Liver (tissue), 8 donors: ENCODE measurements at regions not wholly inside any gene's neighbourhood (a gene's known extent, or its start where the extent isn't known, plus 50 kb on each side); places are given as distances from the start of the nearest gene placed in this dataset.
"Not testable (repeated sequence)": the region's sequence is repeated elsewhere in the genome, so short reads cannot be mapped to it uniquely, and the experiment has no call there.

Experiments used
- DNase-seq: peaks from one replicate; pipeline ENCODE4 v3.0.0-alpha.2; 2017; ENCODE audit warnings: low spot score
- H3K27ac ChIP-seq, 2 donors: one replicate each; pipeline ENCODE4 v1.7.0; 2013; ENCODE audit warnings: inconsistent platforms in 2 of 2, low read length in 2 of 2, control low read depth in 1 of 2, low read depth in 1 of 2, mild to moderate bottlenecking in 1 of 2
- H3K27me3 ChIP-seq, 4 donors: one replicate each; pipeline versions ENCODE4 v1.6.1 to v1.7.0; 2013; ENCODE audit warnings: low read length in 3 of 4, inconsistent platforms in 1 of 4, mild to moderate bottlenecking in 1 of 4, moderate library complexity in 1 of 4; ENCODE audit not compliant: control insufficient read depth in 4 of 4, insufficient read depth in 4 of 4
- H3K36me3 ChIP-seq, 4 donors: one replicate each; pipeline versions ENCODE4 v1.6.1 to v1.7.0; 2013; ENCODE audit warnings: low read length in 3 of 4, mild to moderate bottlenecking in 3 of 4, low read depth in 1 of 4, moderate library complexity in 1 of 4; ENCODE audit not compliant: control insufficient read depth in 4 of 4, insufficient read depth in 3 of 4
- H3K4me1 ChIP-seq, 4 donors: one replicate each; pipeline versions ENCODE4 v1.6.1 to v1.7.0; 2013; ENCODE audit warnings: low read length in 3 of 4, mild to moderate bottlenecking in 3 of 4, moderate library complexity in 1 of 4; ENCODE audit not compliant: control insufficient read depth in 4 of 4, insufficient read depth in 4 of 4
- H3K4me3 ChIP-seq, 3 donors: one replicate each; pipeline versions ENCODE4 v1.6.1 to v1.7.0; 2013; ENCODE audit warnings: low read length in 3 of 3, control low read depth in 1 of 3, low read depth in 1 of 3, mild to moderate bottlenecking in 1 of 3
- H3K9ac ChIP-seq, 2 donors: one replicate each; pipeline ENCODE4 v1.7.0; 2013; ENCODE audit warnings: low read length in 2 of 2, mild to moderate bottlenecking in 2 of 2, moderate library complexity in 2 of 2, control low read depth in 1 of 2, low read depth in 1 of 2
- H3K9me3 ChIP-seq, 4 donors: one replicate each; pipeline versions ENCODE4 v1.6.1 to v1.7.0; 2013; ENCODE audit warnings: low read length in 3 of 4; ENCODE audit not compliant: control insufficient read depth in 4 of 4
- EGR1 ChIP-seq, 2 donors: IDR thresholded peaks; 2 replicates each; pipeline ENCODE4 v1.6.1; 2016 to 2018; ENCODE audit warnings: antibody characterized with exemption in 2 of 2, low read depth in 2 of 2
- FOXA1 ChIP-seq: IDR thresholded peaks from 2 replicates; pipeline ENCODE4 v1.6.1; 2016; ENCODE audit warnings: antibody characterized with exemption
- FOXA2 ChIP-seq: IDR thresholded peaks from 2 replicates; pipeline ENCODE4 v1.6.1; 2016; ENCODE audit warnings: antibody characterized with exemption
- GABPA ChIP-seq, 2 donors: IDR thresholded peaks in 1 of 2; conservative IDR thresholded peaks in 1 of 2; 2 replicates each; pipeline ENCODE4 v1.6.1; 2016; ENCODE audit warnings: antibody characterized with exemption in 2 of 2, mild to moderate bottlenecking in 1 of 2, moderate library complexity in 1 of 2
- JUND ChIP-seq, 2 donors: IDR thresholded peaks; 2 replicates each; pipeline ENCODE4 v1.6.1; 2016; ENCODE audit warnings: antibody characterized with exemption in 2 of 2
- NR2F2 ChIP-seq: IDR thresholded peaks from 2 replicates; pipeline ENCODE4 v1.6.1; 2016; ENCODE audit warnings: antibody characterized with exemption
- RAD21 ChIP-seq, 2 donors: IDR thresholded peaks; 2 replicates each; pipeline ENCODE4 v1.6.1; 2016; ENCODE audit warnings: antibody characterized with exemption in 2 of 2, mild to moderate bottlenecking in 2 of 2
- REST ChIP-seq: IDR thresholded peaks from 2 replicates; pipeline ENCODE4 v1.6.1; 2016; ENCODE audit warnings: antibody characterized with exemption, mild to moderate bottlenecking
- RXRA ChIP-seq, 2 donors: IDR thresholded peaks; 2 replicates each; pipeline ENCODE4 v1.6.1; 2017 to 2018; ENCODE audit warnings: antibody characterized with exemption in 2 of 2, mild to moderate bottlenecking in 1 of 2
- SP1 ChIP-seq: IDR thresholded peaks from 2 replicates; pipeline ENCODE4 v1.6.1; 2018; ENCODE audit warnings: antibody characterized with exemption, mild to moderate bottlenecking
- TAF1 ChIP-seq: conservative IDR thresholded peaks from 2 replicates; pipeline ENCODE4 v1.6.1; 2016; ENCODE audit warnings: antibody characterized with exemption, mild to moderate bottlenecking
- YY1 ChIP-seq: IDR thresholded peaks from 2 replicates; pipeline ENCODE4 v1.6.1; 2016; ENCODE audit warnings: antibody characterized with exemption, mild to moderate bottlenecking
- WGBS: extraction: QIAGEN DNeasy Blood & Tissue Kit; methylation state at CpG from one replicate; pipeline ENCODE4 v1.1.7; 2013; 5-methylcytosine and 5-hydroxymethylcytosine counted together
- TF ChIP-seq, protein P1 (sequence below): IDR thresholded peaks from 2 replicates; pipeline ENCODE4 v1.6.1; 2016; ENCODE audit warnings: antibody characterized with exemption
- TF ChIP-seq, protein P2 (sequence below): IDR thresholded peaks from 2 replicates; pipeline ENCODE4 v1.6.1; 2016; ENCODE audit warnings: antibody characterized with exemption
- TF ChIP-seq, protein P3 (sequence below): fragments of 150-350 bp; IDR thresholded peaks from 2 replicates; pipeline ENCODE4 v1.5.1; 2017; ENCODE audit warnings: improper control_type of control experiment, low read depth, low read length; ENCODE audit not compliant: missing input control
- TF ChIP-seq, protein P4 (sequence below): IDR thresholded peaks from 2 replicates; pipeline ENCODE4 v1.6.1; 2016; ENCODE audit warnings: antibody characterized with exemption
- donor health status: healthy.
- donor health status: healthy.
- donor health status: healthy.
- donor health status: healthy.
- donor health status: healthy.

- 58% methylated on average over 1 of the region's 1 CpG for WGBS
- H3K9me3 ChIP-seq, H3K36me3 ChIP-seq, H3K4me3 ChIP-seq, DNase-seq, H3K27me3 ChIP-seq, H3K9ac ChIP-seq, H3K27ac ChIP-seq, H3K4me1 ChIP-seq: not testable (repeated sequence)
Observed at GRCh38 chr10:95137990-95138625, 55.9 kb upstream of the ACSM6 start.

DNA sequence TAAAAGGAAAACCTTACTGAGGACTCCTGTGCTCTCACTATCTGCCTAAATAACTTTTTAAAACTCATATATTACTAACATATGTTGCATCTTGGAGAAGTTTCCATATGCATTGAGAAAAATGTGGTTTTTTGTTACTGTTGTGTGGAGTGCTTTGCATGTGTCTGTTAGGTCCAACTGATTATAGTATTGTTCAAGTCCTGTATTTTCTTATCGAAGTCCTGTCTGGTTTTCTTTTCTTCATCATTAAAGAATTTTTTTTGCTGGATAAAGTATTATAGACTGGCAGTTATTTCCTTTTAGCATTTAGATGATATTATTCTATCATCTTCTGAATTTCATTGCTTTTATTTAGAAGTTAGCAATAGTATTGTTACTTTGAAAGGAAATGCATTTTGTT is 59.5 kb upstream of the ACSM6 start:
- no peak overlapping the region for H3K4me3 ChIP-seq
- H3K4me1 ChIP-seq, result peaks cover 0 to 18% (median 6%) of the 10 kb centered on the region in 4 donors
- no peaks in the 10 kb centered on the region for H3K36me3 ChIP-seq
- H3K9me3 ChIP-seq, result peaks cover 0 to 2% (median under 1%) of the 10 kb centered on the region in 4 donors
- TF ChIP-seq JUND (IDR thresholded peaks at IDR 0.05) (no peak), REST (no peak), NR2F2 (no peak), TAF1 (no peak), YY1 (no peak), RXRA (IDR thresholded peaks at IDR 0.05) (no peak), GABPA (IDR thresholded peaks at IDR 0.05 in 1 of 2, conservative IDR thresholded peaks at IDR 0.05 in 1 of 2) (no peak), RAD21 (IDR thresholded peaks at IDR 0.05) (no peak), SP1 (no peak), EGR1 (IDR thresholded peaks at IDR 0.05; ENCODE audit: low read depth in 2 of 2) (no peak)
- TF ChIP-seq, protein P1, sequence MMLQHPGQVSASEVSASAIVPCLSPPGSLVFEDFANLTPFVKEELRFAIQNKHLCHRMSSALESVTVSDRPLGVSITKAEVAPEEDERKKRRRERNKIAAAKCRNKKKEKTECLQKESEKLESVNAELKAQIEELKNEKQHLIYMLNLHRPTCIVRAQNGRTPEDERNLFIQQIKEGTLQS, result no peak
- TF ChIP-seq, protein P2, sequence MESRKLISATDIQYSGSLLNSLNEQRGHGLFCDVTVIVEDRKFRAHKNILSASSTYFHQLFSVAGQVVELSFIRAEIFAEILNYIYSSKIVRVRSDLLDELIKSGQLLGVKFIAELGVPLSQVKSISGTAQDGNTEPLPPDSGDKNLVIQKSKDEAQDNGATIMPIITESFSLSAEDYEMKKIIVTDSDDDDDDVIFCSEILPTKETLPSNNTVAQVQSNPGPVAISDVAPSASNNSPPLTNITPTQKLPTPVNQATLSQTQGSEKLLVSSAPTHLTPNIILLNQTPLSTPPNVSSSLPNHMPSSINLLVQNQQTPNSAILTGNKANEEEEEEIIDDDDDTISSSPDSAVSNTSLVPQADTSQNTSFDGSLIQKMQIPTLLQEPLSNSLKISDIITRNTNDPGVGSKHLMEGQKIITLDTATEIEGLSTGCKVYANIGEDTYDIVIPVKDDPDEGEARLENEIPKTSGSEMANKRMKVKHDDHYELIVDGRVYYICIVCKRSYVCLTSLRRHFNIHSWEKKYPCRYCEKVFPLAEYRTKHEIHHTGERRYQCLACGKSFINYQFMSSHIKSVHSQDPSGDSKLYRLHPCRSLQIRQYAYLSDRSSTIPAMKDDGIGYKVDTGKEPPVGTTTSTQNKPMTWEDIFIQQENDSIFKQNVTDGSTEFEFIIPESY, result no peak
- no peak overlapping the region for H3K9ac ChIP-seq
- 93% methylated on average over 1 of the region's 1 CpG for WGBS
- H3K27ac ChIP-seq, result no peak overlapping the region
- no peaks in the 10 kb centered on the region for H3K27me3 ChIP-seq
- DNase-seq, result no peak

DNA sequence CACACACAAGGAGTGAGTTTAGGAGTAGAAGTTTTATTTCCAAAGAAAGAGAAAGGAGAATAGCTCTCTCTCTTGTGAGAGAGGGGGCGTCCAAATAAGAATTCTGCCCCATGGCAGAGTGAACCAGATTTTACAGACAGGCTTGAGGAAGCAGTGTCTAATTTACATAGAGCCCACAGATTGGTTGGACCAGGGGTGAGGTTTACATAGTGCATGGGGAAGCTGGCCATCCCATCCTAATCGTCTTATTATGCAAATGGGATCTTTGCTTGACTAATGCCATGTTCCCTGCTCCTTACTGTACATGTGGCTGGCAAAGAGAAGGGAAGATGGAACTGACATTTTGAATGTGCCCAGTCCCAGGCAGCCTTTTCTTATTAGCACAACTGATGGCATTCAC is 60.0 kb upstream of the ACSM6 start:
- Histone ChIP-seq H3K27me3 (no peaks in the 10 kb centered on the region), H3K36me3 (no peaks in the 10 kb centered on the region), H3K4me3 (no peak overlapping the region), H3K4me1 (peaks cover 0 to 15% (median 6%) of the 10 kb centered on the region in 4 donors), H3K9ac (no peak overlapping the region), H3K9me3 (peaks cover 0 to 2% (median under 1%) of the 10 kb centered on the region in 4 donors), H3K27ac (no peak overlapping the region)
- WGBS, result 89% methylated on average over 2 of the region's 2 CpGs
- no peak for DNase-seq
- TF ChIP-seq, protein P3, sequence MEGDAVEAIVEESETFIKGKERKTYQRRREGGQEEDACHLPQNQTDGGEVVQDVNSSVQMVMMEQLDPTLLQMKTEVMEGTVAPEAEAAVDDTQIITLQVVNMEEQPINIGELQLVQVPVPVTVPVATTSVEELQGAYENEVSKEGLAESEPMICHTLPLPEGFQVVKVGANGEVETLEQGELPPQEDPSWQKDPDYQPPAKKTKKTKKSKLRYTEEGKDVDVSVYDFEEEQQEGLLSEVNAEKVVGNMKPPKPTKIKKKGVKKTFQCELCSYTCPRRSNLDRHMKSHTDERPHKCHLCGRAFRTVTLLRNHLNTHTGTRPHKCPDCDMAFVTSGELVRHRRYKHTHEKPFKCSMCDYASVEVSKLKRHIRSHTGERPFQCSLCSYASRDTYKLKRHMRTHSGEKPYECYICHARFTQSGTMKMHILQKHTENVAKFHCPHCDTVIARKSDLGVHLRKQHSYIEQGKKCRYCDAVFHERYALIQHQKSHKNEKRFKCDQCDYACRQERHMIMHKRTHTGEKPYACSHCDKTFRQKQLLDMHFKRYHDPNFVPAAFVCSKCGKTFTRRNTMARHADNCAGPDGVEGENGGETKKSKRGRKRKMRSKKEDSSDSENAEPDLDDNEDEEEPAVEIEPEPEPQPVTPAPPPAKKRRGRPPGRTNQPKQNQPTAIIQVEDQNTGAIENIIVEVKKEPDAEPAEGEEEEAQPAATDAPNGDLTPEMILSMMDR, result no peak
- TF ChIP-seq, protein P4, sequence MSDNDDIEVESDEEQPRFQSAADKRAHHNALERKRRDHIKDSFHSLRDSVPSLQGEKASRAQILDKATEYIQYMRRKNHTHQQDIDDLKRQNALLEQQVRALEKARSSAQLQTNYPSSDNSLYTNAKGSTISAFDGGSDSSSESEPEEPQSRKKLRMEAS, result no peak
- TF ChIP-seq TAF1, result no peak
- no peak for TF ChIP-seq RXRA (IDR thresholded peaks at IDR 0.05)
- no peak for TF ChIP-seq FOXA1
- TF ChIP-seq FOXA2, result no peak
- TF ChIP-seq, protein P2, result no peak
- TF ChIP-seq, protein P1, result no peak
